WTC11 (cell line): ENCODE measurements at regions not wholly inside any gene's neighbourhood (a gene's known extent, or its start where the extent isn't known, plus 50 kb on each side); places are given as distances from the start of the nearest gene placed in this dataset.
"Not testable (repeated sequence)": the region's sequence is repeated elsewhere in the genome, so short reads cannot be mapped to it uniquely, and the experiment has no call there.

Experiments used
- ATF1 ChIP-seq: sonication (generic); formaldehyde crosslinking; IDR thresholded peaks from 2 replicates; pipeline ENCODE4 v1.8.1; 2023; ENCODE audit warnings: mild to moderate bottlenecking, moderate library complexity, missing genetic modification reagents
- ATF2 ChIP-seq: sonication (generic); formaldehyde crosslinking; IDR thresholded peaks from 2 replicates; pipeline ENCODE4 v1.8.1; 2022; ENCODE audit warnings: low read depth, missing genetic modification reagents, borderline replicate concordance
- CREB1 ChIP-seq: sonication (generic); formaldehyde crosslinking; IDR thresholded peaks from 2 replicates; pipeline ENCODE4 v1.8.0; 2023; ENCODE audit warnings: mild to moderate bottlenecking, missing genetic modification reagents
- FOXP1 ChIP-seq: sonication (generic); formaldehyde crosslinking; IDR thresholded peaks from 2 replicates; pipeline ENCODE4 v1.8.0; 2022; ENCODE audit warnings: missing genetic modification reagents, mild to moderate bottlenecking, moderate library complexity, borderline replicate concordance
- MXD4 ChIP-seq: fragments of 250-450 bp; sonication (Bioruptor Pico); IDR thresholded peaks from 2 replicates; pipeline ENCODE4 v1.8.0; 2021; ENCODE audit warnings: mild to moderate bottlenecking, moderate library complexity, borderline replicate concordance
- SP1 ChIP-seq: sonication (generic); formaldehyde crosslinking; conservative IDR thresholded peaks from 2 replicates; pipeline ENCODE4 v1.8.1; 2022; ENCODE audit warnings: missing genetic modification reagents
- USF2 ChIP-seq: sonication (generic); formaldehyde crosslinking; IDR thresholded peaks from 2 replicates; pipeline ENCODE4 v1.8.1; 2023; ENCODE audit warnings: mild to moderate bottlenecking, missing genetic modification reagents, moderate library complexity
- TF ChIP-seq, protein P1 (sequence below): fragments of 200-600 bp; IDR thresholded peaks from 2 replicates; pipeline ENCODE4 v1.8.0; 2022; ENCODE audit warnings: antibody characterized with exemption

- TF ChIP-seq, protein P1, sequence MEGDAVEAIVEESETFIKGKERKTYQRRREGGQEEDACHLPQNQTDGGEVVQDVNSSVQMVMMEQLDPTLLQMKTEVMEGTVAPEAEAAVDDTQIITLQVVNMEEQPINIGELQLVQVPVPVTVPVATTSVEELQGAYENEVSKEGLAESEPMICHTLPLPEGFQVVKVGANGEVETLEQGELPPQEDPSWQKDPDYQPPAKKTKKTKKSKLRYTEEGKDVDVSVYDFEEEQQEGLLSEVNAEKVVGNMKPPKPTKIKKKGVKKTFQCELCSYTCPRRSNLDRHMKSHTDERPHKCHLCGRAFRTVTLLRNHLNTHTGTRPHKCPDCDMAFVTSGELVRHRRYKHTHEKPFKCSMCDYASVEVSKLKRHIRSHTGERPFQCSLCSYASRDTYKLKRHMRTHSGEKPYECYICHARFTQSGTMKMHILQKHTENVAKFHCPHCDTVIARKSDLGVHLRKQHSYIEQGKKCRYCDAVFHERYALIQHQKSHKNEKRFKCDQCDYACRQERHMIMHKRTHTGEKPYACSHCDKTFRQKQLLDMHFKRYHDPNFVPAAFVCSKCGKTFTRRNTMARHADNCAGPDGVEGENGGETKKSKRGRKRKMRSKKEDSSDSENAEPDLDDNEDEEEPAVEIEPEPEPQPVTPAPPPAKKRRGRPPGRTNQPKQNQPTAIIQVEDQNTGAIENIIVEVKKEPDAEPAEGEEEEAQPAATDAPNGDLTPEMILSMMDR: not testable (repeated sequence)
- TF ChIP-seq ATF1 (CRISPR knock-in tag); CREB1 (CRISPR knock-in tag); FOXP1 (CRISPR knock-in tag); ATF2; USF2 (CRISPR knock-in tag); MXD4; SP1 (CRISPR knock-in tag): not testable (repeated sequence)
These were observed 55.1 kb upstream of the VASH1 start for GRCh38 chr14:76706207-76706606.
